K562 (cell line): ENCODE measurements at regions not wholly inside any gene's neighbourhood (a gene's known extent, or its start where the extent isn't known, plus 50 kb on each side); places are given as distances from the start of the nearest gene placed in this dataset.

Experiments
- ATAC-seq: fragments of 200-7000 bp; cut with Tn5 transposase; 3 replicates; pipeline ENCODE4 v1.9.1; 2020; ENCODE audit warnings: moderate library complexity
- BruUV-seq: library from RNA; stranded (reverse); fragments of 400-500 nt; replicated peaks from 2 replicates; lab custom pipeline; 2021; lab: Mats Ljungman, UMichigan
- CTCF ChIA-PET: fragments of 300-600 bp; formaldehyde crosslinking; extraction: SDS; loops from one replicate; lab custom pipeline; 2021; ENCODE audit warnings: low intra/inter-chr PET ratio; lab: Yijun Ruan, JAX
- POLR2A ChIA-PET: fragments of 300-600, 350-650 bp; sonication (Branson Sonifier 250); formaldehyde crosslinking; extraction: SDS; loops from one replicate; lab custom pipeline; 2021; ENCODE audit warnings: antibody characterized with exemption, inconsistent platforms; lab: Yijun Ruan, JAX
- DNase-seq, 4 experiments: peaks; one replicate each; pipeline versions ENCODE4 v3.0.0 to v3.0.0-alpha.2; 2011 to 2018; ENCODE audit warnings: low spot score in 3 of 4, mixed read lengths in 3 of 4; ENCODE audit errors: extremely low read depth in 1 of 4
- FAIRE-seq: peaks from 2 replicates; lab custom pipeline; 2011; peaks lifted over from hg19 to GRCh38; lab: Jason Lieb, UNC
- H2AFZ ChIP-seq: 2 replicates; pipeline ENCODE4 v1.6.0; 2011; ENCODE audit warnings: low read depth, low read length, control low read depth, inconsistent platforms
- H3K27ac ChIP-seq: fragments of 200-600 bp; 3 replicates; pipeline ENCODE4 v1.8.0; 2011; ENCODE audit warnings: low read depth, mild to moderate bottlenecking, control low read depth, inconsistent platforms, low read length, moderate library complexity, mixed read lengths; ENCODE audit errors: extremely low read depth
- H3K27me3 ChIP-seq, 2 experiments: fragments of 300-600 bp in 1 of 2; 2 replicates in 1 of 2; 3 replicates in 1 of 2; pipeline versions ENCODE4 v1.6.0 to v1.8.0; 2011; ENCODE audit warnings: inconsistent platforms in 2 of 2, low read length in 2 of 2, mild to moderate bottlenecking in 1 of 2, mixed read lengths in 1 of 2, moderate library complexity in 1 of 2; ENCODE audit not compliant: control insufficient read depth in 2 of 2, insufficient read depth in 2 of 2
- H3K36me3 ChIP-seq: fragments of 300-600 bp; 3 replicates; pipeline ENCODE4 v1.8.0; 2011; ENCODE audit warnings: mild to moderate bottlenecking, low read length, inconsistent platforms; ENCODE audit not compliant: control insufficient read depth, insufficient read depth
- H3K4me1 ChIP-seq, 2 experiments: fragments of 200-600 bp in 1 of 2; replicated peaks in 1 of 2; 2 replicates in 1 of 2; 3 replicates in 1 of 2; pipeline versions ENCODE4 v1.5.1 to v1.8.0; 2011; ENCODE audit warnings: inconsistent platforms in 2 of 2, low read length in 2 of 2, mild to moderate bottlenecking in 1 of 2, mixed read lengths in 1 of 2, moderate library complexity in 1 of 2; ENCODE audit not compliant: control insufficient read depth in 2 of 2, insufficient read depth in 2 of 2
- H3K4me2 ChIP-seq: 2 replicates; pipeline ENCODE4 v1.6.1; 2011; ENCODE audit warnings: low read length, control low read depth, inconsistent platforms, mixed read lengths; ENCODE audit not compliant: insufficient read depth
- H3K4me3 ChIP-seq: fragments of 200-600 bp; sonication (generic), shearing (Covaris generic); 2 replicates; pipeline ENCODE4 v1.5.1; 2016; ENCODE audit warnings: control low read depth, inconsistent platforms
- H3K79me2 ChIP-seq: fragments of 200-600 bp; 3 replicates; pipeline ENCODE4 v1.8.0; 2011; ENCODE audit warnings: low read length, inconsistent platforms; ENCODE audit not compliant: control insufficient read depth, insufficient read depth
- H3K9ac ChIP-seq, 2 experiments: 2 replicates each; pipeline versions ENCODE4 v1.6.0 to v1.6.1; 2011; ENCODE audit warnings: low read depth in 2 of 2, low read length in 2 of 2, control low read depth in 1 of 2, inconsistent platforms in 1 of 2, mild to moderate bottlenecking in 1 of 2, mixed read lengths in 1 of 2; ENCODE audit not compliant: insufficient read depth in 1 of 2
- H3K9me1 ChIP-seq: one replicate; pipeline ENCODE4 v1.6.0; 2011; ENCODE audit warnings: inconsistent platforms, mild to moderate bottlenecking, low read length, moderate library complexity; ENCODE audit not compliant: control insufficient read depth, insufficient read depth
- H3K9me3 ChIP-seq: replicated peaks from 2 replicates; pipeline ENCODE4 v1.5.1; 2011; ENCODE audit warnings: low read depth, low read length, inconsistent platforms; ENCODE audit not compliant: control insufficient read depth, insufficient read depth
- H4K20me1 ChIP-seq: replicated peaks from 2 replicates; pipeline ENCODE4 v1.6.1; 2011; ENCODE audit warnings: low read length, inconsistent platforms, mixed read lengths; ENCODE audit not compliant: control insufficient read depth, insufficient read depth
- CUX1 ChIP-seq: fragments of 200-800 bp; sonication (Bioruptor generic); IDR thresholded peaks from 2 replicates; pipeline ENCODE4 v1.6.1; 2016; ENCODE audit warnings: missing genetic modification characterization, missing compliant biosample characterization
- ELF4 ChIP-seq: fragments of 450-650 bp; formaldehyde crosslinking; IDR thresholded peaks from 2 replicates; pipeline ENCODE4 v1.4.0; 2022; ENCODE audit warnings: missing genetic modification characterization
- FOXA3 ChIP-seq, 2 experiments: fragments of 450-650 bp in 1 of 2; sonication (generic) in 1 of 2; formaldehyde crosslinking; IDR thresholded peaks in 1 of 2; conservative IDR thresholded peaks in 1 of 2; 2 replicates each; pipeline versions ENCODE4 v1.4.0 to v1.8.0; 2020 to 2022; ENCODE audit warnings: mild to moderate bottlenecking in 2 of 2, missing genetic modification reagents in 1 of 2
- KAT8 ChIP-seq: fragments of 450-650 bp; IDR thresholded peaks from 2 replicates; pipeline ENCODE4 v1.6.1; 2016; ENCODE audit warnings: low read depth, mild to moderate bottlenecking
- KLF10 ChIP-seq: fragments of 250-450 bp; sonication (Bioruptor Pico); IDR thresholded peaks from 2 replicates; pipeline ENCODE4 v1.6.1; 2021; ENCODE audit warnings: matching md5 sums
- MAFK ChIP-seq: IDR thresholded peaks from 2 replicates; pipeline ENCODE4 v1.6.1; 2011; ENCODE audit warnings: low read length, improper control_type of control experiment
- RFX7 ChIP-seq: fragments of 250-450 bp; sonication (Bioruptor Pico); IDR thresholded peaks from 2 replicates; pipeline ENCODE4 v1.5.1; 2021; ENCODE audit warnings: mild to moderate bottlenecking
- THRB ChIP-seq: fragments of 450-650 bp; formaldehyde crosslinking; conservative IDR thresholded peaks from 2 replicates; pipeline ENCODE4 v1.4.0; 2022; ENCODE audit warnings: mild to moderate bottlenecking, missing genetic modification characterization
- UBTF ChIP-seq, 2 experiments: IDR thresholded peaks; 2 replicates each; pipeline ENCODE4 v1.6.1; 2012; ENCODE audit warnings: improper control_type of control experiment in 2 of 2, low read depth in 2 of 2, low read length in 2 of 2, borderline replicate concordance in 1 of 2
- YBX1 ChIP-seq: fragments of 450-650 bp; IDR thresholded peaks from 2 replicates; pipeline ENCODE4 v1.7.1; 2016; ENCODE audit warnings: mild to moderate bottlenecking
- ZBTB2 ChIP-seq: fragments of 450-650 bp; IDR thresholded peaks from 2 replicates; pipeline ENCODE4 v1.6.1; 2016; ENCODE audit warnings: antibody characterized with exemption
- ZNF3 ChIP-seq: fragments of 250-450 bp; sonication (Bioruptor Pico); IDR thresholded peaks from 2 replicates; pipeline ENCODE4 v1.5.0; 2021; ENCODE audit warnings: mild to moderate bottlenecking, moderate library complexity
- WGBS: fragments of 100-300 bp; shearing (Covaris generic); methylation state at CpG from one replicate; pipeline ENCODE4 v1.1.6; 2016; ENCODE audit warnings: low coverage, mixed read lengths; ENCODE audit not compliant: insufficient coverage; ENCODE audit errors: missing lambda C conversion rate; 5-methylcytosine and 5-hydroxymethylcytosine counted together
- in situ Hi-C: fragments of 300-500 bp; cut with MboI; formaldehyde crosslinking; loops from 4 replicates; pipeline ENCODE4 v1.15.0; 2018; ENCODE audit warnings: inconsistent platforms, mixed read lengths
- intact Hi-C: fragments of 100-400 bp; cut with micrococcal nuclease; formaldehyde crosslinking; loops from 2 replicates; pipeline ENCODE4 v1.14.2; 2022

- DNase-seq: no peak
- no peak overlapping the region for H3K4me3 ChIP-seq
- TF ChIP-seq KLF10 (CRISPR knock-in tag): no peak
- TF ChIP-seq FOXA3 (CRISPR knock-in tag; conservative IDR thresholded peaks at IDR 0.05 in 1 of 2, IDR thresholded peaks at IDR 0.05 in 1 of 2): no peak
- no peak for TF ChIP-seq RFX7
- TF ChIP-seq YBX1: no peak
- TF ChIP-seq ZNF3 (CRISPR knock-in tag): no peak
- TF ChIP-seq KAT8: no peak
- no peak for TF ChIP-seq ZBTB2
- TF ChIP-seq CUX1: no peak
- TF ChIP-seq THRB (CRISPR knock-in tag): no peak
- no peak for TF ChIP-seq MAFK
- no peak for TF ChIP-seq UBTF (IDR thresholded peaks at IDR 0.05; ENCODE audit: borderline replicate concordance in 1 of 2, low read depth in 2 of 2, low read length in 2 of 2)
- no peak for TF ChIP-seq ELF4 (CRISPR knock-in tag)
- H3K4me2 ChIP-seq: no peak overlapping the region
- no peaks in the 10 kb centered on the region for H3K79me2 ChIP-seq
- H3K9ac ChIP-seq: no peak overlapping the region
- intact Hi-C loops: no loop called here
- no peak overlapping the region for H2AFZ ChIP-seq
- no peaks in the 10 kb centered on the region for H4K20me1 ChIP-seq
- no peaks in the 10 kb centered on the region for H3K9me3 ChIP-seq
- 0% methylated on average over 1 of the region's 1 CpG for WGBS
- H3K4me1 ChIP-seq: no peaks in the 10 kb centered on the region
- H3K27me3 ChIP-seq: no peaks in the 10 kb centered on the region
- ChIA-PET CTCF (no interaction called here), POLR2A (no interaction called here)
- H3K36me3 ChIP-seq: no peaks in the 10 kb centered on the region
- no peak for FAIRE-seq
- no peak for ATAC-seq
- BruUV-seq: no TSS peak
- in situ Hi-C loops: no loop called here
- no peaks in the 10 kb centered on the region for H3K9me1 ChIP-seq
- no peak overlapping the region for H3K27ac ChIP-seq
Measured at GRCh38 chr6:105501826-105502344, 99.0 kb upstream of the PREP start.
